Activated naive CD4-positive, alpha-beta T cell treated with anti-CD3 and anti-CD28 coated beads, Interleukin-2, amount 10 ng/mL, durations not matched to agents 7 days and 5 days (primary cell): ENCODE measurements at regions not wholly inside any gene's neighbourhood (a gene's known extent, or its start where the extent isn't known, plus 50 kb on each side); places are given as distances from the start of the nearest gene placed in this dataset.
"Not testable (repeated sequence)": the region's sequence is repeated elsewhere in the genome, so short reads cannot be mapped to it uniquely, and the experiment has no call there.

Experiments used
- CTCF ChIA-PET: fragments of 350-600 bp; sonication (Branson Sonifier 250); formaldehyde crosslinking; loops from one replicate; lab custom pipeline; 2021; ENCODE audit warnings: antibody characterized with exemption; lab: Charles Lee
- DNase-seq: peaks from one replicate; pipeline ENCODE4 v3.0.0-alpha.2; 2020
- H3K27ac Mint-ChIP-seq: one replicate; pipeline ENCODE4 v1.8.0; 2021; ENCODE audit warnings: mild to moderate bottlenecking, moderate library complexity, mixed read lengths
- H3K27me3 Mint-ChIP-seq: one replicate; pipeline ENCODE4 v1.8.0; 2021; ENCODE audit warnings: mild to moderate bottlenecking, mixed read lengths
- H3K36me3 Mint-ChIP-seq: one replicate; pipeline ENCODE4 v1.8.0; 2021; ENCODE audit warnings: mixed read lengths
- H3K4me1 Mint-ChIP-seq: one replicate; pipeline ENCODE4 v1.8.0; 2021; ENCODE audit warnings: mixed read lengths
- H3K4me3 Mint-ChIP-seq: one replicate; pipeline ENCODE4 v1.8.0; 2021; ENCODE audit warnings: mild to moderate bottlenecking, moderate library complexity, mixed read lengths
- H3K9me3 Mint-ChIP-seq: one replicate; pipeline ENCODE4 v1.8.0; 2021; ENCODE audit warnings: mixed read lengths

DNA sequence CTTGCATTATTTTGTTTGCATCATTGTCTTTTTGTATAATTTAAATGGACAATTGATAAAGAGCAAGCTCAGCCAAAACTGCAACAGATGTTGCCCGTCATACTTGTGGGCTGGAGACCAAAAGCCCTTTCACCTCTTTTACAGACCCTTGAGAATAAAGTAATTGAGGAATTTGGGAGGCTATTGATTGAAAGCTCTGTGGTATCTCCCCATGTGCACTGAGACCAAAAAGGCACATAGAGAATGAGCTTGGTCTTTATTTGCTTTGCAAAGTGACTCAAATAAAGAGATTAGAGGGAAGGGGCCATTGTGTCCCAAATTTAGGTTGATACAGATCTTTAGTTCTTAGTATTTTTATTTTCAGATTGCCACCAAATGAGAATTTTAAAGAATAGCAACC lies 617.6 kb downstream of the TRHDE start:
- Mint-ChIP-seq H3K9me3 (no peaks in the 10 kb centered on the region), H3K27ac (no peak overlapping the region), H3K4me1 (no peaks in the 10 kb centered on the region), H3K27me3 (no peaks in the 10 kb centered on the region), H3K36me3 (no peaks in the 10 kb centered on the region), H3K4me3 (no peak overlapping the region)
- no peak for DNase-seq
- CTCF ChIA-PET: no interaction called here

DNA sequence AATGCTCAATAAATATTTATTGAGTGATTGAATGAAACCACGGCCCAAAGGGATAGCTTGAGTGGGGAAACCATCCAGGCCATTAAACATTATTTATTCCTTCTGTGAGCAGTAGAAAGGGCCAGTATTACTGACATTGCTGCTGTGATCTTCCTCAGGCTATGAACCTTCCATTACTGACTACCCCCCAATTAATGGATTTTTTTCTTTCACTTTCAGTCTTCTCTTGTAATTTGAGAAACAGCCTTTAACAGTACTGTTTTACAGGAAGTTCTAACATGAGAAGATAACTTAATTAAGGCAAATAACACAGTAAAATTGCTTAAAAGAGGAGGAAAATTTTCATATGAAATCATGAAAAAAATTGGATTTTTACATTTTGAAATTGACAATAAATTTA lies 629.5 kb downstream of the TRHDE start:
- Mint-ChIP-seq H3K27ac (no peak overlapping the region), H3K4me1 (no peaks in the 10 kb centered on the region), H3K4me3 (no peak overlapping the region), H3K9me3 (no peaks in the 10 kb centered on the region), H3K27me3 (no peaks in the 10 kb centered on the region), H3K36me3 (no peaks in the 10 kb centered on the region)
- CTCF ChIA-PET: no interaction called here
- DNase-seq: no peak

DNA sequence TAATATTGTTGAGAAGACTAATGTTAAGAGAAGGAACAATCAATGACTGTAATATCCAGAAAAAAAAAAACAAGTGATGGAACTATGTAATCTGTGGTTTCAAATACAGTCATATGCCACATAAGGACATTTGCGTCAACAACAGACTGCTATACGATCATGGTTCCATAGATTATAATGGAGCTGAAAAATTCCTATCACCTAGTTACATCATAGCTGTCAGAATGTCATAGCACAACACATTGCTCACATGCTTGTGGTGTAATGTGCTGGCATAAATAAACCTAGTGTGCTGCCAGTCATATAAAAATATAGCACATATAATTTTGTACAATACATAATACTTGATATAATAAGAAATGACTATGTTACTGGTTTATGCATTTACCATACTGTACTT lies 653.5 kb downstream of the TRHDE start:
- H3K4me3 Mint-ChIP-seq: no peak overlapping the region
- H3K9me3 Mint-ChIP-seq: peaks cover 3% of the 10 kb centered on the region
- CTCF ChIA-PET: no interaction called here
- no peaks in the 10 kb centered on the region for H3K4me1 Mint-ChIP-seq
- H3K27ac Mint-ChIP-seq: no peak overlapping the region
- no peak for DNase-seq
- H3K36me3 Mint-ChIP-seq: no peaks in the 10 kb centered on the region
- no peaks in the 10 kb centered on the region for H3K27me3 Mint-ChIP-seq

DNA sequence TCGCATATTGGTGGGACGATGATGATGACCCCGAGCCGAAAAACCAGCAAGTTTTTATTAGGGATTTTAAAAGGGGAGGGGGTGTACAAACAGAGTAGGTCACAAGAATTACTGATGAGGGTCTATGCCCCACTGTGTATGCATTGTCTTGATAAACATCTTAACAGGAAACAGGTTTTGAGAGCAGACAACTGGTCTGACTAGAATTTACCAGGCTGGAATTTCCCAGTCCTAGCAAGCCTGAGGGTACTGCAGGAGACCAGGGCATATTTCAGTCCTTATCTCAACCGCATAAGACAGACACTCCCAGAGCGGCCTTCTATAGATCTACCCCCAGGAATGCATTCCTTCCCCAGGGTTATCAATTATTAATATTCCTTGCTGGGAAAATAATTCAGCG lies 659.7 kb downstream of the TRHDE start:
- H3K27me3 Mint-ChIP-seq, H3K36me3 Mint-ChIP-seq, DNase-seq, H3K4me1 Mint-ChIP-seq, H3K9me3 Mint-ChIP-seq, H3K27ac Mint-ChIP-seq, CTCF ChIA-PET, H3K4me3 Mint-ChIP-seq: not testable (repeated sequence)

DNA sequence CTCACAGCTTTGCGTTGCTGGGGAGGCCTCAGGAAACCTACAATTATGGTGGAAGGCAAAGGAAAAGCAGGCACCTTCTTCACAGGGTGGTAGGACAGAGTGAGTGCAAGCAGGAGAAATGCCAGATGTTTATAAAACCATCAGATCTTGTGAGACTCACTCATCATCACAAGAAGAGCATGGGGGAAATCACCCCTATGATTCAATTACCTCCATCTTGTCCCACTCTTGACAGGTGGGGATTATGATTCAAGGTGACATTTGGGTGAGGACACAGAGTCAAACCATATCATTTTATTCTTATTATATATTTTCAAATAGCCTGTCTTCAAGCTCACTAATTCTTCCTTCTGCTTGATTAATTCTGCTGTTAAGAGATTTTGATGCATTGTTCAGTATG lies 665.3 kb downstream of the TRHDE start:
- CTCF ChIA-PET: no interaction called here
- DNase-seq: no peak
- H3K4me1 Mint-ChIP-seq: no peaks in the 10 kb centered on the region
- H3K4me3 Mint-ChIP-seq: no peak overlapping the region
- no peaks in the 10 kb centered on the region for H3K27me3 Mint-ChIP-seq
- no peak overlapping the region for H3K27ac Mint-ChIP-seq
- H3K36me3 Mint-ChIP-seq: no peaks in the 10 kb centered on the region
- peaks cover 10% of the 10 kb centered on the region for H3K9me3 Mint-ChIP-seq

DNA sequence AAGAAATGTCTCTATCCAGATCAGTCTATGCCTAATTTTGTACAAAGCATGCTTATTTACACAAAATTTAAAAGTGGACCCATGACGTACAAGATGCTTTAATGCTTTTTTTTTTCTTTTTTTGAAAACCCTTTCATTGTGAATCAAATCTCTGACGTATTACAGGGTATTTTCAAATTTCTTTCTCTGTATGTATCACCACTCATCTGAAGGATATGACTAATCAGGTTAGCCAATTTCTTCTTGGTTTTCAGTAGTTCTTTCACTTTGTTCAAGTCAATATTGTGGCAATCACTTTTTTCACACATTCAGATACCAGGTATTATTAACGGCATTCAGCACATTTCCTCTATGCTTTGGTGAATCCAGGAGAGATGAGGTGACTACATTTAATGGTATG lies 685.3 kb downstream of the TRHDE start:
- no peak for DNase-seq

DNA sequence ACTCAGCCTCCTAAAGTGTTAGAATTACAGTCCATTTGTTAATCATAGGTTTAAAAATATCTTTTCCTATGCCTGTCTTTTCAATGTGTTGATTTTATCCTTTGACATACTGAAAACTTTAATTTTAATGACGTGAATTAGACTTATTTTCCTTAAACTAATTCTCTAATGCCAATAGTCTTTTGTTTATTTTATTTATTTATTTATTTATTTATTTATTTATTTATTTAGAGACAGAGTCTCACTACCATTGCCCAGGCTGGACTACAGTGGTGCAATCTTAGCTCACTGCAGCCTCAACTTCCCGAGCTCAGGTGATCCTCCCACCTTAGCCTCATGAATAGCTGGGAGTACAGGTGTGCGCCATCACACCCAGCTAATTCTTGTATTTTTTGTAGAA lies 694.5 kb downstream of the TRHDE start:
- no peak overlapping the region for H3K4me3 Mint-ChIP-seq
- CTCF ChIA-PET: no interaction called here
- H3K4me1 Mint-ChIP-seq: no peaks in the 10 kb centered on the region
- no peak overlapping the region for H3K27ac Mint-ChIP-seq
- DNase-seq: no peak
- peaks cover 3% of the 10 kb centered on the region for H3K9me3 Mint-ChIP-seq
- H3K27me3 Mint-ChIP-seq: no peaks in the 10 kb centered on the region
- no peaks in the 10 kb centered on the region for H3K36me3 Mint-ChIP-seq

More for the DNA sequence above, 685.3 kb downstream of the TRHDE start:
- no peaks in the 10 kb centered on the region for H3K27me3 Mint-ChIP-seq
- no peaks in the 10 kb centered on the region for H3K36me3 Mint-ChIP-seq
- no peak overlapping the region for H3K27ac Mint-ChIP-seq
- no peaks in the 10 kb centered on the region for H3K4me1 Mint-ChIP-seq
- no peak overlapping the region for H3K4me3 Mint-ChIP-seq
- CTCF ChIA-PET: no interaction called here
- peaks cover 10% of the 10 kb centered on the region for H3K9me3 Mint-ChIP-seq

DNA sequence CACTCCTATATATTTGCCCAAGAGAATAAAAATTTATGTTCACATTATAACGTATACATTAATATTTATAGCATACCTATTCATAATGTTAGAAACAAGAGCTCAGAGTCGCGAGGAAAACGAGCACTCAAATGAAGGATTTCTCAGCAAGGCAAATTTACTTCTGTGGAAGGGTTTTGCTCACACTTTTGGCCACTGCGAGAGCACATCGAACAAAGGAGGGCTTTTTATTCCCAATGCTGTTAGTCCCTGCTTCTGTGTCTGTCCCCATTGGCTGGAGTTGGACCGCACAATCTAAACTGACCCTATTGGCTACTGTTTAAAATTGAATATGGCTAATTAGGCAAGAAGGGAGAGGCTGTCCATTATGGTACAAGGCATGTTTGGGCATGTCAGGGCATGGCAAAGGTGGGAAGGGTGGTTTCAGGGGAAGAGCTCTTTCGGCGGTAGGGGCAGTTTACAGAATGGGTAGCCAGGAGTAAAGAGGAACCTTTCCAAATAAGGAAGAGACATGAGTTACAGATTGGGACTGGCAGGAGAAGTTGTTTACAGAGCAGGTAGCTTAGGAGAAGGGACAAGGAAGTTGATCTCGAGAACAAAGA lies 702.9 kb downstream of the TRHDE start:
- no peak for DNase-seq
- H3K27ac Mint-ChIP-seq: no peak overlapping the region
- H3K36me3 Mint-ChIP-seq: no peaks in the 10 kb centered on the region
- no peaks in the 10 kb centered on the region for H3K4me1 Mint-ChIP-seq
- no peaks in the 10 kb centered on the region for H3K27me3 Mint-ChIP-seq
- H3K4me3 Mint-ChIP-seq: no peak overlapping the region
- CTCF ChIA-PET: no interaction called here
- peaks cover 9% of the 10 kb centered on the region for H3K9me3 Mint-ChIP-seq

DNA sequence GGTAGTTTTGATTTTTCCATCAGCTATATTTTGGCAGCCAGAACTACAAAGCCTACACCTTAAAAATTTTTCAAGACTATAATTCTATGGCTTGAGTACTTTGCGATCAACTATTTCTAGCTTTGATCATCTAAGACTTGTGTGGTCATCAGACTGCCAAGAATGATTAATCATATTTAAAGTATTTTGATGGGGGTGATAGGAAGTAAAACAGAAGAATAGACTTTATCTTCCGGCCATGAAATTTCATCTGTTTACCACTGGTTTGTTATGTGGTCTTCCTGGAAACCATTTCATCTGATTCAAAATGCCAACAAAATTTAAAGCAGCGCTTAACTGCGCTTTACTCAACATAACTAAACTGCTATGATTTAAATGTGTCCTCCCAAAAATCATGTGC lies 706.8 kb downstream of the TRHDE start:
- no peaks in the 10 kb centered on the region for H3K4me1 Mint-ChIP-seq
- H3K9me3 Mint-ChIP-seq: peaks cover 7% of the 10 kb centered on the region

DNA sequence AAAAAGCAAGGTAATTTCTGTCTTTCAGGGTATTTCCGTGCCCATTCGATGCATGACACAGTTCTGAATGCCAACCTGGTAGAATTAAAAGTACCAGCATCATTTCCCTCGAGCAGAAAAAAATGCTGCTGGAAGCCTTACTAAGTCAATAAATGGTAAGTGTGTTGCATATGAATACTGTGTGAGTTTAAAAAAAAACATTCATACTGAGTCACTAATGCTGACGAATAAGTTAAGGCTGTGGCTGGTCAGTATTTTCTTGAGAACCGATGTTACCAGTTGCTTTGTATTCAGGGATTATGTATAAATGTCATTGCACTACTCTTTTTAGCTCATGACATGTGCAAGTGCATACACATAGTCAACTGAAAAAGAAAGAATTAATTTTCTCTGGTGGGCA lies 710.2 kb downstream of the TRHDE start:
- Mint-ChIP-seq H3K27ac (no peak overlapping the region), H3K4me1 (no peaks in the 10 kb centered on the region), H3K36me3 (no peaks in the 10 kb centered on the region), H3K4me3 (no peak overlapping the region), H3K9me3 (peaks cover 2% of the 10 kb centered on the region), H3K27me3 (no peaks in the 10 kb centered on the region)
- no peak for DNase-seq
- CTCF ChIA-PET: no interaction called here

More for the DNA sequence above, 706.8 kb downstream of the TRHDE start:
- no peak overlapping the region for H3K4me3 Mint-ChIP-seq
- CTCF ChIA-PET: no interaction called here
- H3K27me3 Mint-ChIP-seq: no peaks in the 10 kb centered on the region
- H3K27ac Mint-ChIP-seq: no peak overlapping the region
- no peaks in the 10 kb centered on the region for H3K36me3 Mint-ChIP-seq
- DNase-seq: no peak

DNA sequence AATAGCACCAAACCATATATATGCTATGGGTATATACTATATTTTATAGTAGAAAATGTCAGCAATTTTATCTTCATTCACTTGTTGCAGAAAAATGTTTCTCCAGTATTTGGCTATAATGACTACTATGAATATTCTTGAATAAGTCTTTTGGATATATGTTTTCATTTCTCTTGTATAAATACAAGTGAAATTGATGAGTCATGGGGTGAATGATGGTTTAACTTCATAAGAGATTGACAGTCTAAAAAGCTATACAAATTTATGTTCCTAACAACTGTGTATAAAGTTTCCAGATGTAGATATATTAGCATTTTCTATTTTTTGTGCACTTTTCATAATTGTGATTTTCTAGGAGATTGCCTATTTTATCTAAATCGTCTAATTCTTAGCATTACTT lies 714.8 kb downstream of the TRHDE start:
- H3K4me1 Mint-ChIP-seq: no peaks in the 10 kb centered on the region
- no peaks in the 10 kb centered on the region for H3K27me3 Mint-ChIP-seq
- H3K36me3 Mint-ChIP-seq: no peaks in the 10 kb centered on the region
- DNase-seq: no peak
- no peak overlapping the region for H3K27ac Mint-ChIP-seq
- H3K4me3 Mint-ChIP-seq: no peak overlapping the region
- H3K9me3 Mint-ChIP-seq: peaks cover 5% of the 10 kb centered on the region
- CTCF ChIA-PET: no interaction called here

DNA sequence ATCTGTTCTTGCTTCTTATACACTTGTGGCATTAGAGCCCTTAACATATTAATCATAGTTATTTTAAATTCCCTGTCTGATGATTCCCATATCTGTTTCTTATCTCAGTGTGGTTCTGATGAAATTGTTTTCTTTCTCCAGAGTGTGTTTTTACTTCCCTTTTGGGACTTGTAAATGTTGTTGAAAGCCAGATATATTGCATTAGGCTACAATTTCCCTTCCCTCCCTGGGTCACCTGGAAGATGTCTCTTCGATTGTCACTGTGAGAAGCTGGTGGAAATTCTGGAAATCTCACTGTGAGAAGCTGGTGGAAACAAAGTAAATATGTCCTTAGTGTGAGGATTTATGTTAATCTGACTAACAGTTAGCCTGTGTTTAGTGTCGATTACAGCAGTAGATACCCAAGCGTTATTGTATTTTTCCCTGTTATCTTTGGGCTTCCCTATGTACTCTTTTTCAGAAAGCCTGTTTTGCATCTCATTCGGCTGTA lies 717.3 kb downstream of the TRHDE start:
- CTCF ChIA-PET: no interaction called here
- Mint-ChIP-seq H3K36me3 (no peaks in the 10 kb centered on the region), H3K27me3 (no peaks in the 10 kb centered on the region), H3K4me1 (no peaks in the 10 kb centered on the region), H3K4me3 (no peak overlapping the region), H3K27ac (no peak overlapping the region), H3K9me3 (peaks cover 5% of the 10 kb centered on the region)
- no peak for DNase-seq

DNA sequence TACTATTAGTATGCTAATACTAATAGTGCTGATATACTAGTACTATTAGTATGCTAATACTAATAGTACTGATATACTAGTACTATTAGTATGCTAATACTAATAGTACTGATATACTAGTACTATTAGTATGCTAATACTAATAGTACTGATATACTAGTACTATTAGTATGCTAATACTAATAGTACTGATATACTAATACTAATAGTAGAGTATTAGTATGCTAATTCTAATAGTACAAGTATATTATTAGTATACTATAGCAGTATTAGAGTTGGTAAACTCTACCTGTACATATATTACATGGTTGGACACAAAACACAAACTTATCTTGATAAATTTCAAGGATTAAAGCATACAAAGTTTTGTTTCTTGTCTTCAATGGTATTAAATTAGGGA lies 722.9 kb downstream of the TRHDE start:
- H3K27me3 Mint-ChIP-seq, H3K9me3 Mint-ChIP-seq, H3K4me1 Mint-ChIP-seq, H3K27ac Mint-ChIP-seq, DNase-seq, H3K4me3 Mint-ChIP-seq, H3K36me3 Mint-ChIP-seq, CTCF ChIA-PET: not testable (repeated sequence)

DNA sequence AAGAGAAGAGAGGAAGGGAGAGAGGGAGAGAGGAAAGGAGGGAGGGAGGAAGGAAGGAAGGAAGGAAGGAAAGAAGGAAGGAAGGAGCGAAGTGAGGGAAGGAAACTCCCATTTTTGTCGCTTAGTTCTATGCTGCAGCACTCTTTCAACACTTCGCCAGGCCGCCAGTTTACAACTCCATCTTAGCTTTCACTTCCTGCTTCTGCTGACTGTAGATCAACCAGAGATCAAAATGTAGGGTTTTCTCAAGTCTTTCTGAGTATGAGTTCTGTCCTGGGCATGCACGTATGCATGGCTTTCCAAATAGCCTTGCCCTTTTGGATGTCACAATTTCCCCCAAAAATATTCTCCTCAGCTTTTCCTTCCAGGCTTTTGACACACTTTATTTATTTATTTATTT lies 723.4 kb downstream of the TRHDE start:
- Mint-ChIP-seq H3K36me3 (no peaks in the 10 kb centered on the region), H3K27me3 (no peaks in the 10 kb centered on the region), H3K9me3 (peaks cover 3% of the 10 kb centered on the region), H3K27ac (no peak overlapping the region), H3K4me3 (no peak overlapping the region), H3K4me1 (no peaks in the 10 kb centered on the region)
- no peak for DNase-seq
- CTCF ChIA-PET: no interaction called here

DNA sequence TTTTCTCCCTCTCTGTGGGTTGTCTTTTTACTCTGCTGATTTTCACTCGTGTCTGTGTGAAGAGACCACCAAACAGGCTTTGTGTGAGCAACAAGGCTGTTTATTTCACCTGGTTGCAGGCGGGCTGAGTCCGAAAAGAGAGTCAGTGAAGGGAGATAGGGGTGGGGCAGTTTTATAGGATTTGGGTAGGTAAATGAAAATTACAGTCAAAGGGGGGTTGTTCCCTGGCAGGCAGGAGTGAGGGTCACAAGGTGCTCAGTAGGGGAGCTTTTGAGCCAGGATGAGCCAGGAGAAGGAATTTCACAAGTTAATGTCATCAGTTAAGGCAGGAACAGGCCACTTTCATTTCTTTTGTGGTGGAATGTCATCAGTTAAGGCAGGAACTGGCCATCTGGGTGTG lies 729.6 kb downstream of the TRHDE start:
- H3K4me3 Mint-ChIP-seq, DNase-seq, H3K27me3 Mint-ChIP-seq, H3K36me3 Mint-ChIP-seq, H3K27ac Mint-ChIP-seq, H3K4me1 Mint-ChIP-seq, H3K9me3 Mint-ChIP-seq, CTCF ChIA-PET: not testable (repeated sequence)

DNA sequence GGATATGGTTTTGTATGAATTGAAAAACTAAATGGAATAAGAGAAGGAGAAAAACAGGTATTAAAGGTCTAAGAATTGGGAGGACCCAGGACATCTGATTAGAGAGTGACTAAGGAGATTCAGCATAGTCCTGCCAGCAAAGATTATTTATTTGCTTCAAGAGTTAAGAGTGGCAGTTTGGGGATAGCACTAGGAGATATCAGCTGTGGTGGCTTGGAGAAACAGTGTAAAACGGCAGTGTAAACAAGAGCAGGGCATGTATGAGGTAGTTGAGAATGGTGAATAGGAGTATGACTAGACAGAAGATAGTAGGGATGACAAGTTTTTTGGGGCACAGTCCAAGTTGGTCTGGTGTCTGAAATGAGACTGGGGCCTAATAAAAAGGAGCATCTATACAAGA lies 730.3 kb downstream of the TRHDE start:
- H3K27ac Mint-ChIP-seq, H3K9me3 Mint-ChIP-seq, H3K4me3 Mint-ChIP-seq, H3K4me1 Mint-ChIP-seq, H3K36me3 Mint-ChIP-seq, H3K27me3 Mint-ChIP-seq, DNase-seq, CTCF ChIA-PET: not testable (repeated sequence)
